Activated CD4-positive, alpha-beta T cell treated with anti-CD3 and anti-CD28 coated beads, Interleukin-2, amount 10 ng/mL, durations not matched to agents 7 days and 5 days (primary cell): ENCODE measurements at regions not wholly inside any gene's neighbourhood (a gene's known extent, or its start where the extent isn't known, plus 50 kb on each side); places are given as distances from the start of the nearest gene placed in this dataset.

Source experiments
- CTCF ChIA-PET: fragments of 350-600 bp; sonication (Branson Sonifier 250); formaldehyde crosslinking; loops from one replicate; lab custom pipeline; 2021; ENCODE audit warnings: antibody characterized with exemption; lab: Charles Lee
- POLR2A ChIA-PET: fragments of 350-600 bp; sonication (Branson Sonifier 250); formaldehyde crosslinking; loops from one replicate; lab custom pipeline; 2021; ENCODE audit warnings: antibody characterized with exemption; lab: Charles Lee
- DNase-seq: peaks from one replicate; pipeline ENCODE4 v3.0.0-alpha.2; 2020
- H3K27ac Mint-ChIP-seq: one replicate; pipeline ENCODE4 v1.8.0; 2021; ENCODE audit warnings: mild to moderate bottlenecking, moderate library complexity, mixed read lengths
- H3K27me3 Mint-ChIP-seq: one replicate; pipeline ENCODE4 v1.8.0; 2021; ENCODE audit warnings: mixed read lengths
- H3K36me3 Mint-ChIP-seq: one replicate; pipeline ENCODE4 v1.8.0; 2021; ENCODE audit warnings: low read depth, mixed read lengths
- H3K4me1 Mint-ChIP-seq: one replicate; pipeline ENCODE4 v1.8.0; 2021; ENCODE audit warnings: mixed read lengths
- H3K4me3 Mint-ChIP-seq: one replicate; pipeline ENCODE4 v1.8.0; 2021; ENCODE audit warnings: mild to moderate bottlenecking, moderate library complexity, mixed read lengths
- H3K9me3 Mint-ChIP-seq: one replicate; pipeline ENCODE4 v1.8.0; 2021; ENCODE audit warnings: mixed read lengths

GRCh38 chr12:65628061-65628460 lies 196.2 kb upstream of the HMGA2 start:
- no peaks in the 10 kb centered on the region for H3K4me1 Mint-ChIP-seq
- DNase-seq = no peak
- H3K27ac Mint-ChIP-seq = no peak overlapping the region
- POLR2A ChIA-PET = no interaction called here
- H3K9me3 Mint-ChIP-seq = no peaks in the 10 kb centered on the region
- H3K36me3 Mint-ChIP-seq = no peaks in the 10 kb centered on the region
- peaks cover 2% of the 10 kb centered on the region for H3K27me3 Mint-ChIP-seq
- CTCF ChIA-PET = no interaction called here
- no peak overlapping the region for H3K4me3 Mint-ChIP-seq

- no peaks in the 10 kb centered on the region for H3K4me1 Mint-ChIP-seq
- no peak overlapping the region for H3K27ac Mint-ChIP-seq
- no peaks in the 10 kb centered on the region for H3K27me3 Mint-ChIP-seq
- no peaks in the 10 kb centered on the region for H3K36me3 Mint-ChIP-seq
- no peaks in the 10 kb centered on the region for H3K9me3 Mint-ChIP-seq
- no peak for DNase-seq
- ChIA-PET CTCF (interaction anchor here (0.7 kb wide), 1 partner anchor 1306 kb away, joined by 3 read pairs; no protein-coding TSS in a partner anchor), POLR2A (no interaction called here)
- H3K4me3 Mint-ChIP-seq = no peak overlapping the region
These were observed 193.7 kb upstream of the HMGA2 start for GRCh38 chr12:65630555-65630954.

DNA sequence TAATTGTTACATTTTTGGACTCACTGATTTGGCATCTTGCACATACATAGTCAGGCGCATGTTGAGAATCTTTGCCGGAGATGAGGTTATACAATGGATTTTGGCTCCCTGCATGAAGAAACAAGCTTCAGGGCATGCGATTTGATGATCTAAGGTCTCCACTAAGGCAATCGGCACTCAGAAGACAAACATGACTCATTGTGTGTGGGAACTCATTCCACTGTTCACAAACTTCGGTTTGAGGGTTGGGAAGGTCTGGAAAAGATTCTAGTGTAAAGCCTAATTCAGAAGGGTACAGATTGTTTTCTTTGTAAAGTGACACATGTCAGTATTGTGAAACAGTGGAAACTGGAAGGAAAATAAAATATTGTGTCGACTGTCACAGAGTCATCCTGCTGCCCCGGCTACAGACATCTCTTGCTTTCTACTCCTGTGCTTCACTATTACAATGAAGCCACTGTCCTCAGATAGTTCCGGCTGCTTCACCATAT lies 192.6 kb upstream of the HMGA2 start:
- DNase-seq = no peak
- no peak overlapping the region for H3K4me3 Mint-ChIP-seq
- no peaks in the 10 kb centered on the region for H3K4me1 Mint-ChIP-seq

GRCh38 chr12:65632131-65632855 lies 192.0 kb upstream of the HMGA2 start:
- ChIA-PET CTCF (no interaction called here), POLR2A (no interaction called here)
- Mint-ChIP-seq H3K9me3 (no peaks in the 10 kb centered on the region), H3K27ac (no peak overlapping the region), H3K36me3 (no peaks in the 10 kb centered on the region), H3K27me3 (no peaks in the 10 kb centered on the region), H3K4me1 (no peaks in the 10 kb centered on the region), H3K4me3 (no peak overlapping the region)
- DNase-seq = no peak

More for the DNA sequence above, 192.6 kb upstream of the HMGA2 start:
- Mint-ChIP-seq H3K27ac (no peak overlapping the region), H3K27me3 (no peaks in the 10 kb centered on the region), H3K36me3 (no peaks in the 10 kb centered on the region), H3K9me3 (no peaks in the 10 kb centered on the region)
- POLR2A ChIA-PET = no interaction called here
- CTCF ChIA-PET = no interaction called here

DNA sequence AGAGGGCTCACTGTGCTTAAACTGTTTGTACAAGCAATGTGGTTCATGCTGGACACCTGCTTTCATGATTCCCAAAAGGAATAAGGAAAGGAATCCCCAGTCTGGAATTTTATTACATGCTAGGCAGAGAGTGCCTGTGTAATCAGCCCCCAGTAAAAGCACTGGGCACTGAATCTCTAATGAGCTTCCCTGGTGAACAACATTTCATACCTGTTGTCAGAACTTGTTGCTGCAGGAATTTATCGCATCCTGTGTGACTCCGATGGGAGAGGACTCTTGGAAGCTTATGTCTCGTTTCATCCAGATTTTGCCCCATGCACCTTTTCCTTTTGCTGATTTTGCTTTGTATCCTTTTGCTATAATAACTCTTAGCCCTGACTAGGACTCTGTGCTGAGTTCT lies 190.2 kb upstream of the HMGA2 start:
- POLR2A ChIA-PET = no interaction called here
- no peaks in the 10 kb centered on the region for H3K36me3 Mint-ChIP-seq
- H3K4me3 Mint-ChIP-seq = no peak overlapping the region
- no peaks in the 10 kb centered on the region for H3K4me1 Mint-ChIP-seq
- CTCF ChIA-PET = no interaction called here
- no peak overlapping the region for H3K27ac Mint-ChIP-seq
- no peaks in the 10 kb centered on the region for H3K9me3 Mint-ChIP-seq
- no peak for DNase-seq
- H3K27me3 Mint-ChIP-seq = no peaks in the 10 kb centered on the region

DNA sequence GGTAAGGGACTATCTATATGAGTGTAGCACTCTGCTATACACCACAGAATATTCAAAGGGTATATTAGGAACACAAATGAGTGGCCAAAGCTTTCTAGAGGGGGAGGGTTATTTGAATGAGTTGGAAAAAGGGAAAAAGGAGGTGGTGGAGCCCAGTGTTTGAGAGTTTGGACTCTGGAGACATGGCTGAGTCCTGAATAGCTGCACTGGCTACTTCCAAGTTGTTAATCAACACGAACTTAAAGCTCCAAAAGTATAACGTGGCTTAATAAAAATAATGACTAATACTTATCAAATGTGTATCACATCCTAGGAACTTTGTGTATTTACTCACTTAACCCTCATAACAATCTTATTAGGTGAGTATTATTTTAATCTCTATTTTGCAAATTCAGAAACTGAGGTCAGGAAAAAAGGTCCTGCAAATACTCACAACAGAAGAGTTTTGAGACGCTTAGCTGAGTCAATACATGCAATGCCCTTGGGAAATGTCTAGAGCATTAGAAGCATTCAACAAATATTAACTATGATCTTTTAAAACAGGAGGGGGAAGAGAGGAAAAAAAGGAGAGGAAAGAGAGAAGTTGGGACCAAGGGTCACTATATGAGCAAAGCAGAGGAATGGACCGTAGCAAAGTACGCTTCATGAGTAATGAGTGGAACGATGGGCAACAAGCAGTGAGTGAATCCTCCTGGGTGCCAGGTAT lies 189.5 kb upstream of the HMGA2 start:
- CTCF ChIA-PET = no interaction called here
- H3K9me3 Mint-ChIP-seq = no peaks in the 10 kb centered on the region
- DNase-seq = no peak

DNA sequence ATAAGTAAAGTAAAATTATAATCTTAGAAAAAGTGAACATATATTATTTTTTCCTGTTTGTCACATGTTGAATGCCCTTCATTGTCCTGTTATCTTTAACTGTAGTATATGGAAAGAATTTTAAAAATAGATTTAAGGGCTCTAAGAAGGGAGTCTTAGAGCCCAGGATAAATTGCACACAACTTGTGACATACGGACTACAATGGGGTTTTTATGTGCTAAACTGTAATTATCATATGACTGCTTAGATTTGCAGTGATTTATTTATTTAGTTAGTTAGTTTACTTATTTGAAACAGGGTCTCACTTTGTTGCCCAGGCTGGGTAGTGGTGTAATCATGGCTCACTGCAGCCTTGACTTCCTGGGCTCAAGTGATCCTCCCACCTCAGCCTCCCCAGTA lies 187.8 kb upstream of the HMGA2 start:
- H3K27me3 Mint-ChIP-seq = peaks cover under 1% of the 10 kb centered on the region
- POLR2A ChIA-PET = no interaction called here
- H3K4me3 Mint-ChIP-seq = no peak overlapping the region
- H3K4me1 Mint-ChIP-seq = no peaks in the 10 kb centered on the region
- H3K36me3 Mint-ChIP-seq = no peaks in the 10 kb centered on the region
- no peak overlapping the region for H3K27ac Mint-ChIP-seq
- H3K9me3 Mint-ChIP-seq = peaks cover 1% of the 10 kb centered on the region
- DNase-seq = no peak
- CTCF ChIA-PET = no interaction called here

More for the DNA sequence above, 189.5 kb upstream of the HMGA2 start:
- no peaks in the 10 kb centered on the region for H3K27me3 Mint-ChIP-seq
- no peak overlapping the region for H3K4me3 Mint-ChIP-seq
- no peaks in the 10 kb centered on the region for H3K36me3 Mint-ChIP-seq
- no peak overlapping the region for H3K27ac Mint-ChIP-seq
- no peaks in the 10 kb centered on the region for H3K4me1 Mint-ChIP-seq
- POLR2A ChIA-PET = no interaction called here

DNA sequence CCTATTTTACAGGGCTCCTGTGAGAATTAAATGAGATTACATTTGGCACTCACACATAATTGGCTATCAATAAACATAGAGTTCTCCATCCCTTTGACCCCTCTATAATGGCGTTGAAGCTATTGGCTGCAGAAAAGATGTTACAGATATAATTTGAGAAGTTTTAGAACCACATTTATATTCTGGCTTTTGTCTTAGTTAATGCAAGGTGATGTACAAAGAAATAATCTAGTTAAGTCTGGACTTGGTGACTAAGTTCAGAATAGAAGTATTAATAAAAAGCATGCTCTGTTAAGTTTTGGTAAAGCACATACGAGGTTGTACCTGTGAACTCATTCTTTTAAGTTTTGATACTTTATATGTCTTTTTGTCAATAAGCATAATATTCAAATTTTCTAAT lies 187.1 kb upstream of the HMGA2 start:
- no peaks in the 10 kb centered on the region for H3K36me3 Mint-ChIP-seq
- no peak overlapping the region for H3K27ac Mint-ChIP-seq
- DNase-seq = no peak
- ChIA-PET CTCF (no interaction called here), POLR2A (no interaction called here)
- no peaks in the 10 kb centered on the region for H3K4me1 Mint-ChIP-seq
- peaks cover 1% of the 10 kb centered on the region for H3K9me3 Mint-ChIP-seq
- peaks cover 4% of the 10 kb centered on the region for H3K27me3 Mint-ChIP-seq
- H3K4me3 Mint-ChIP-seq = no peak overlapping the region

DNA sequence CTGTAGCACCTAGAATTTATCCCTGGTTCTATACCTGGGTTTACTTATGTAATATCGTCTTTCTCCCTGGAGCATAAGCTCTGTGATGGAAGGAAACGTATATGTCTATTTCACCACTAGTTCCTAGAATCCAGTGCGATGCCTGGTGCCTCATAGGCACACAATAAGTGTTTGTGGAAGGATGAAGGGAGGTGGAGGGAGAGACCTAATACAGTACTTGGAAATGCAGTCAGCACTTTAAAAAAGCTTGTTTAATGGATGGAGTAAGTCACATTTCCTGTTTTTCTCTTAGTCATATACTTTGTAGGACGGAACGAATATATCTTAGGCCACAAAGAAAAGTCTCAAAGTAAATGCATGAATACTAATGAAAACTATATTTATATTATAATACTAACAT lies 186.5 kb upstream of the HMGA2 start:
- Mint-ChIP-seq H3K4me1 (no peaks in the 10 kb centered on the region), H3K36me3 (no peaks in the 10 kb centered on the region), H3K27ac (no peak overlapping the region), H3K9me3 (peaks cover 1% of the 10 kb centered on the region), H3K4me3 (no peak overlapping the region), H3K27me3 (peaks cover 4% of the 10 kb centered on the region)
- ChIA-PET CTCF (no interaction called here), POLR2A (no interaction called here)
- DNase-seq = no peak

DNA sequence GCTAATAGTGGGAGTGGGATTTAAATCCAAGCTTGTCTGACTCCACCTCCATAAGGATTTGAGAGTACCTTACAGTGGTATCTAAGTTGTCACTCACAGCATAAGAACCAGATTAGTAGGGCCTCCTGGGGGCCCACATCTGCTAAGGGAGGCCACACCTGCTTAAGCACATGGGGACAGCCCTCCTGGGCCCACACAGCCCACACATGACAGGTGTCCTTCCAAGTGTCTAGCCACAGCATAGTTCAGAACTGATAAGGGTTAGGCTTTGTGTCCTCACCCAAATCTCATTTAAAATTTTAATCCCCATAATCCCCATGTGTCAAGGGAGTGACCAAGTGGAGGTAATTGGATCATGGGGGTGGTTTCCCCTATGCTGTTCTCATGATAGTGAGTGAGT lies 186.0 kb upstream of the HMGA2 start:
- no peak overlapping the region for H3K27ac Mint-ChIP-seq
- POLR2A ChIA-PET = no interaction called here
- peaks cover 1% of the 10 kb centered on the region for H3K9me3 Mint-ChIP-seq
- no peaks in the 10 kb centered on the region for H3K4me1 Mint-ChIP-seq
- no peak overlapping the region for H3K4me3 Mint-ChIP-seq
- peaks cover 6% of the 10 kb centered on the region for H3K27me3 Mint-ChIP-seq
- CTCF ChIA-PET = no interaction called here
- DNase-seq = no peak
- no peaks in the 10 kb centered on the region for H3K36me3 Mint-ChIP-seq

DNA sequence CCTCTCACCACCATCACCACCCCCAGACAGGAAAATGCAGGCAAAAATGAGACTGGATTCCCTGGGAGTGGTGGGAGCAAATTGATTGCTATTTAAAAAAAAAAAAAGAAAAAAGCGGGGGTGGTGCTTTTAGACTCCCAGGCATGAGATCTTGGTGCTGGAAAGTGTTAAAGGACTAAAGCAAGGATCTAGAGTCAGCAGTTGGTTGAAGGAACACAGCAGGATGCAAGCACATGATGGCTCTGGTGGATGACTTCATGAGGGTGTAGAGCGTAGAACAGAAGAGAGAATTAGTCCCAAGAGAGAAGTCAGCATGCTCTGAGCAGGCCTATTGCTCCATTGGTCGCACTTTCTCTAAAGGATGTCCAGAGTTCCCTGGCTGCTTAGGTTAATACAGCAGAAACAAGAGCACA lies 183.8 kb upstream of the HMGA2 start:
- Mint-ChIP-seq H3K9me3 (peaks cover 1% of the 10 kb centered on the region), H3K36me3 (no peaks in the 10 kb centered on the region), H3K4me3 (no peak overlapping the region), H3K4me1 (no peaks in the 10 kb centered on the region), H3K27ac (no peak overlapping the region), H3K27me3 (peaks cover 10% of the 10 kb centered on the region)
- ChIA-PET POLR2A (no interaction called here), CTCF (no interaction called here)
- no peak for DNase-seq

- ChIA-PET CTCF (no interaction called here), POLR2A (no interaction called here)
- no peaks in the 10 kb centered on the region for H3K36me3 Mint-ChIP-seq
- H3K9me3 Mint-ChIP-seq = peaks cover 1% of the 10 kb centered on the region
- no peak overlapping the region for H3K27ac Mint-ChIP-seq
- DNase-seq = no peak
- no peak overlapping the region for H3K4me3 Mint-ChIP-seq
- peaks cover 12% of the 10 kb centered on the region for H3K27me3 Mint-ChIP-seq
- H3K4me1 Mint-ChIP-seq = no peaks in the 10 kb centered on the region
These were observed 182.1 kb upstream of the HMGA2 start for GRCh38 chr12:65642061-65642661.

GRCh38 chr12:65643171-65643570 lies 181.1 kb upstream of the HMGA2 start:
- CTCF ChIA-PET = no interaction called here
- Mint-ChIP-seq H3K27me3 (peaks cover 12% of the 10 kb centered on the region), H3K9me3 (peaks cover 1% of the 10 kb centered on the region), H3K4me3 (no peak overlapping the region), H3K27ac (no peak overlapping the region), H3K4me1 (no peaks in the 10 kb centered on the region), H3K36me3 (no peaks in the 10 kb centered on the region)
- no peak for DNase-seq
- POLR2A ChIA-PET = no interaction called here
